Transverse colon (tissue), 3 donors: ENCODE measurements at regions not wholly inside any gene's neighbourhood (a gene's known extent, or its start where the extent isn't known, plus 50 kb on each side); places are given as distances from the start of the nearest gene placed in this dataset.

ENCODE experiments used
- POLR2A ChIP-seq: fragments of 450-650 bp; IDR thresholded peaks from one replicate; pipeline ENCODE4 v1.6.1; 2016; ENCODE audit warnings: antibody characterized with exemption, mild to moderate bottlenecking, moderate library complexity
- TF ChIP-seq, protein P1 (sequence below), 5 experiments: fragments of 200-600 bp in 3 of 5; fragments of 450-650 bp in 2 of 5; sonication (generic) in 3 of 5; IDR thresholded peaks; 1 replicate in 2 of 5; 2 replicates in 3 of 5; pipeline ENCODE4 v1.5.1; 2016 to 2017; ENCODE audit warnings: antibody characterized with exemption in 5 of 5, inconsistent platforms in 3 of 5, mild to moderate bottlenecking in 2 of 5, moderate library complexity in 1 of 5

DNA sequence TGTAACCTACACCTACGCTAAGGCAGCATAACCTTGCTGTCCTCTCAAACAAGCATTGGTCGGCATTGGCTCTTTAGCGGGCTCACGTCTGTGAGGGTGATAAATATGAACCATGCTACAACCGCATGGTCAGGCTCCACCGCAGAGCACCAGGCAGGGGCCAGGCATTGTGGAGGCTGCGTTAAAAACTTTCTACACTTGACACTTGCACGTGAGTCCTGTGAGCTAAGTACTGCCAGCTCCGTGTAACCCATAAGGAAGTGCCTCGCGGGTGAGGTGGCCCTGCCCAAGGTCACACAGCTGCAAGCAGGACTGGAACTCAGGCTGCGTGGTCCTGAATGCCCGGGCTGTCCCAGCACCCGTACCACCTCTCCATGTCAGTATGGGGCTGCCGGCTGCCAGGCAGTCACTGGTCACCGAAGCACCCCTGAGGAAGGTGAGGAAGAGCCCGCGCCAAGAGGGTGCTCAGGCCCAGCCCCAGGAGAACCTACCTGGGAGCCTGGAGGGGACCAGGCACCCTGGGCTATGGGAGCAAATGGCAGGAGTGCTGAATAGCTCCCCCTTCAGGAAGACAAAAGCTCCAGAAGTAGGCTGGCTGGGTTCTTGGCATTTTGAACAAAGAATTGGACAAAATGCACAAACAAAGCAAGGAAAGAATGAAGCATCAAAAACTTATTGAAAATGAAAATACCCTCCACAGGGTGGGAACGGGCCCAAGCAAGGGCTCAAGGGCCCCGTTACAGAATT is 271.1 kb upstream of the RAB6C start:
- TF ChIP-seq, protein P1, sequence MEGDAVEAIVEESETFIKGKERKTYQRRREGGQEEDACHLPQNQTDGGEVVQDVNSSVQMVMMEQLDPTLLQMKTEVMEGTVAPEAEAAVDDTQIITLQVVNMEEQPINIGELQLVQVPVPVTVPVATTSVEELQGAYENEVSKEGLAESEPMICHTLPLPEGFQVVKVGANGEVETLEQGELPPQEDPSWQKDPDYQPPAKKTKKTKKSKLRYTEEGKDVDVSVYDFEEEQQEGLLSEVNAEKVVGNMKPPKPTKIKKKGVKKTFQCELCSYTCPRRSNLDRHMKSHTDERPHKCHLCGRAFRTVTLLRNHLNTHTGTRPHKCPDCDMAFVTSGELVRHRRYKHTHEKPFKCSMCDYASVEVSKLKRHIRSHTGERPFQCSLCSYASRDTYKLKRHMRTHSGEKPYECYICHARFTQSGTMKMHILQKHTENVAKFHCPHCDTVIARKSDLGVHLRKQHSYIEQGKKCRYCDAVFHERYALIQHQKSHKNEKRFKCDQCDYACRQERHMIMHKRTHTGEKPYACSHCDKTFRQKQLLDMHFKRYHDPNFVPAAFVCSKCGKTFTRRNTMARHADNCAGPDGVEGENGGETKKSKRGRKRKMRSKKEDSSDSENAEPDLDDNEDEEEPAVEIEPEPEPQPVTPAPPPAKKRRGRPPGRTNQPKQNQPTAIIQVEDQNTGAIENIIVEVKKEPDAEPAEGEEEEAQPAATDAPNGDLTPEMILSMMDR (IDR thresholded peaks at IDR 0.05): no peak
- no peak for TF ChIP-seq POLR2A
